SH-SY5Y (cell line): ENCODE measurements at regions not wholly inside any gene's neighbourhood (a gene's known extent, or its start where the extent isn't known, plus 50 kb on each side); places are given as distances from the start of the nearest gene placed in this dataset.

ENCODE experiments used
- GATA2 ChIP-seq: IDR thresholded peaks from 2 replicates; pipeline ENCODE4 v1.6.1; 2011; ENCODE audit warnings: mild to moderate bottlenecking, low read depth, low read length
- GATA3 ChIP-seq: IDR thresholded peaks from 2 replicates; pipeline ENCODE4 v1.6.1; 2011; ENCODE audit warnings: low read depth, mild to moderate bottlenecking, low read length, moderate library complexity

GRCh38 chr5:6287176-6287575, 91.2 kb downstream of the MED10 start:
- no peak for TF ChIP-seq GATA2
- TF ChIP-seq GATA3, result no peak
